HG03575 (cell line): ENCODE measurements at regions not wholly inside any gene's neighbourhood (a gene's known extent, or its start where the extent isn't known, plus 50 kb on each side); places are given as distances from the start of the nearest gene placed in this dataset.

ENCODE experiments used
- ATAC-seq: cut with Tn5 transposase; IDR thresholded peaks from one replicate; pipeline ENCODE4 v1.9.1; 2021; ENCODE audit not compliant: unreplicated experiment, insufficient number of reproducible peaks, low FRiP score; ENCODE audit errors: extremely low read depth

DNA sequence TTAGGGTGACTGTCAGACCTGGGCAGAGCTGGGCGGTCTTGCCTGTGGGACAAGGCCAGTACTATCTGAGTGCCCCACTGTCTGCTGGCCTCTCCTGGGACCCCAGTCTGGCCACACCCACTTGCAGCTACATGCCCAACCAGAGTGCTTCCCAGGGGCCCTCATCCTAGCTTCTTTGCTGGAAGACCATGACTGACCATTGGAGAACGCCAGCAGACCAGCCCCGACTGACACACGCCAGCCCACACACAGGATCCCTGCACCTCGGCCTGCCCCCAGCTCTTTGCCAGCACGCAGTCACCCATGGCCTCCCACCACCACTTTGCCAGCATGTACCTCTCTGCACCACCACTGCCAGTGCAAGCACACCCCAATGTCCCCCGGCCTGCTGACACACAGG is 585.7 kb downstream of the ZNF674 start:
- ATAC-seq, result no peak

DNA sequence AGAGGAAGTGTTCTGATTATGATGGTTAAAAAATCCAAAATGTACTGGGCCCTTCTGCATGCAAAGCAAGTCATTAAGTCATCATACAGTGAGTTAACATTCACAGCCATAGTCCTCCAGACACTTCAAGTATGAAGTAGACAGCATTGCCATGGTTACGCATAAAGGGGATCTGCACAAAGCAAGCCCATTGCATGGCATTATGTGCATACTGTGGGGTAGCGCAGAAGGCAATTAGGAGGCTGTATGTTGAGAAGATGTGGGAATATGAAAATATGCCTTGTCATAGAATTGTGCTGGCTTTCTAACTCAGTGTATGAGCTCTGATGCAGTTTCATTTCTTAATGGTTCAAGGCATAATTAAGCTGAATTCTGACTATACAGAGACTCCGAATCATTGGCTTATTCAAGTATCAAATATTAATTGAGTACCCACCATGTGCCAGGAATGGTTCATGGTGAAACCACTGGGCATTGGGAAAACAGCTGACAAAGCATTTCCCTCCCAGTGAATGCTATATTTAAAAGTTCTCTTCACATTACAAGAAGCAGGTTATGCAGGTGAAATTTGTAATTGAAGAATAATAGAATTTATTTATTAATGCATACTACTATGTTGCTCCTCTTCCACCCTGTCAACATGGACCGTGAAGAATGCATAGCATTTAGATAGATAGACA is 588.9 kb downstream of the ZNF674 start:
- no peak for ATAC-seq

DNA sequence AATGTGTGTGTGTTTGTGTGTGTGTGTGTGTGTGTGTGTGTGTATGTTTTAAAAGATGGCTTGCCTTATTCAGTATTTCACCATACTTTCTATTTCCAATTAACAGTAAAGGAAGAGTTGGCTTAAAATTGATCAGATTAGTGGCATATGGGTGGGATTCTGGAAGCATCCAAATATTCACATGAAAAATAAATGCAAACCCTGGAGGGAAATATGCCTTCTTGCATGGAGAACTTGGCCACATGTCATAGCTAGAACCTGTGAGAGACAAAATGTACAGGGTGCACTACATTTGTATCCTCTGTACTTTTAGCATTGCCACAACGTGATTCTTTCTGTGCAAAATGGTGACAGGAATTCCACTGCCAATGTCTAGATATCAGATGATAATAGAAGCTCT is 589.6 kb downstream of the ZNF674 start:
- ATAC-seq, result no peak

DNA sequence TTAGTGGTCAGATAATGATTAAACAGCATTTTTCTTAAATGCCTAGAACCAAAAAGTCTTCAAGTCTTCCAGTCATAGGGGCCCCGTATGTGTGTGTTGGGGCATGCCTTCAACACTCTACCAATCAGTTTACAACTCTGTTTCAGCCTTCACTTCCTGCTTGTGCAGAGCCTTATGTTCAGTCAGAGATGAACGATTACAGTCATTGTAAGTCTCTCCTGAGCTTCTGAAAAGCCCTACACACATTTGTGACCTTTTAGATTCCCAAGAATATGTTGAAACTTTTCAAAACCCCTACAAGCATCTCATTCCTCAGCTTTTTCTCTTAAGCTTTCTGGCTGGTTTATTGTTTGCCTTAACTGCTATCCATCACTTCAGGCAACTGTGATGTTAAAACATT is 591.2 kb downstream of the ZNF674 start:
- no peak for ATAC-seq

DNA sequence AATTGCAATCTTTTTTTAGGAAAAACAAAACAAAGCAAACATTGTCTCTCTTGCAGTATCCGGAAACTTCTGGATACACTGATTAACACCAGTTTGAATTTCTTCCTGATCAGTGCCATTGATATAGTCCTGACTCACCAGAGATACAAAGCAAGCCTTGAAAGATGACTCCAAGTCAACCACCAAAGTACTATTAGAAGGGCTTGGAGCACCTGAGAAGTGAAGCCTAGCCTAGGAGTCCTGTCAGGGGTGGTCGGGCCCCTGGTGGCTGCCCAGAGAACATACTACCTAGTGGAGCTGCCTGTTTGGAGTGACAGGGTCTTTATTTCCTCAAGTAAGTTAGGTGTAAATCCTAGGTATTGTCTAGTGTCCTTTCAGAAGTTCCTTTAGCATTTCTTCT is 593.2 kb downstream of the ZNF674 start:
- no peak for ATAC-seq

DNA sequence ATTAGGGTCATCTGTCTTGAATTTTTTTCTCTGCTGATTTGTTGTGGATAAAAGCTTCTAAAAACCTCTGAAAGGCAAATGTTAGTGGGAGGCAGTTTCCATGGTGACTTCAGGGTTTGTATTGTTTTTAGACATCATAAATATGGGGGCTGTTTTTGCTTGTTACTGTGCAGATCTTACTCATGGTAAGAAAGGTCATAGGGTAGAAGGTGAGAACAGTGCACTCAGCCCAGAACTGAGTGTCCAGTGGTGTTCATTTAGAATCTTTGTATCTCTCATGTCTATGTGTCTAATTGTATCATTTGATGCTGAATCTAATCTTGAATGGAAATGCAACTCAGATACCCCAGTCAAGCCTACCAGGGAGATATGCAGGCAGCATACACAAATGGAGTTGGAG is 609.8 kb downstream of the ZNF674 start:
- no peak for ATAC-seq

DNA sequence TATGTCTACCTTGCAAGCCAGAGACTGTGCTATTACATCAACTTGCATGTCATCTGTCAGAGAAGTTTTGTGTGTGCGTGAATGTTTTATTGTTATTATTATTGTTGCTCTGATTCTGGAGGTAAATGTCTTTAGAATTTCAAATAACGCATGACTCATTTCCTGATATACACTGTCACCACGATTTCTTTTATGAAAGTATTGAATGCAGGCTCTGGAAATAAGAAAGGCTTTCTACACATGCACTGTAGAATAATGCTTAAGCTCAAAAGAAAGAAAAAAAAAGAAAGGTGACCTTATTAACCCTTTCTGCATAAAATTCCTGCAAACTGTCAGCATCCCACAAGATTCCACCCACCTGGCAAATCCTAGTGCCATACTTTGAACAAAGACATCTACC is 632.9 kb downstream of the ZNF674 start:
- ATAC-seq, result no peak

DNA sequence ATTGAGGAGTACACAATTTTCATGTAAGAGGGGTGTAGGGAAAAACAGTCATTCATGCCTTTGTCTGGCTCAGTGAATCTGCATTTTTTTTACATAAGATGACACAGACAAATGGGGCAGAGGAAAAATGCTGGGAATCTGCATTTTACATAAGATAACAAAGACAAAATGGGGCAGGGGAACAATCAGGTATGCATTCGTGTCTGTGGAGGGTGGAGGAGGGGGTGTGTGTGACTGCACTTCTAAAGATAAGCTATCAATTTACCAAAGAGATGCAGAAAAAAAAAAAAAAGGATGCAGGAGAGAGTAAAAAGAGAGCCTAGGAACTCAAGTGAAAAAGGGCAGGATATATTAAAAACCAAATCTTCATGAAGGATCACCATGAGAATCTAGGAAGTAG is 637.4 kb downstream of the ZNF674 start:
- ATAC-seq, result no peak

DNA sequence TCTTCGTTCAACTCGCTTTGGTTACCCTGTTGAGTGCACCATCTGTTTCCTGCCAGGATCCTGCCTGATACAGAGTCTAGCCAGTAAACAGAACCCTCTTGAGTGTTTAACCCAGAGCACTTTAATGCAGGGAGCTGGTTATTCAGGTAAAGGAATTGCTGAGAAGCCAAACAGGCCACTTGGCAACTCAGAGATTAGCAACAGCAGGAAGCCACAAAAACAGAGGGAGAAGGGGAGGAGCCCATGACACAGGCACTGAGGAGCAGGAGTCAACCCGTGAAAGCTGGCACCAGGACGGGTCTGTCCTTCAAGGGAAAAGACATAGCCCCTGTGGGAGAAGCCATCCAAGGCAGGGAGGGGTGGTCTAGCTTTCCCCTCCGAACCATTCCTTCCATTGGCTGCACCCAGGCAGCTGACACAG is 641.4 kb downstream of the ZNF674 start:
- no peak for ATAC-seq

DNA sequence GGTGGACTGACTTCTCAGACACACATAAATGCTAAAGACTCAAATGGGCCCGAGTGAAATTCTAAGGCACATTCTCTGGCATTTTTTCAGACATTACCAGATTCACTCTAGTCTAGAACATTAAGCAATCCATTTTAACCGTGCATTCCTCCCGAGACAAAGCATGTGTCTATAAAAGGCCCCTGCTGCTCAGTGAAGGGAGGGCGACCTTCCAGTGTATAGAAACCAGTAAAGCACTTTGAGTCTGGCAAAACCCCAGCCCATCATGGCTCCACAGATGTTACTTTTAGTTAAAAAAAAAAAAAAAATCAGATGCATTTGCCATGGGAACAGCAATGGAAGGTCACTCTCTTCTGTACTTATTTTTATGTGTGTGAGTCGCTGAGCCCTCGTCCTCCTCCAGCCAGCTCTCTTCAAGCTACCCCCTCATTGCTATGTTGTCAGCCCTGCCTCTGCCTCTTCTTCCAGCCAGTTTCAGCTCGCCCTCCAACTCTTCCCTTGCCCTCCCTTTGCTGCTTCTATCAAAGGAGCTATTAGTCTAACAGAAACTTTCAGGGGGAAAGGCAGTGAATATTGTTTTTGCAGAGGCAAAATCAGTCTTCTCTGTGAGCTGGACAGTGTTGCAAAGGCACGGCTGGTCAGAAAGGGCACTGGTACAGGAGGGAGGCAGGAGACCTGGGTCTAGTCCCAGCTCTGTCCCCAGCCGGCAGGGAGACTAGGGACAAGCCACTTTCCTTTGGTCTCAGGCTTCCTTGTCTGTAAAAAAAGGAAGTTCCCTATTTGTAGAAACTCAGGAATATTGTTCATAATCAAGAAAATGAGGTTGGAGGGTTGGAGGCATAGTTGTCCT is 644.2 kb downstream of the ZNF674 start:
- ATAC-seq, result no peak

DNA sequence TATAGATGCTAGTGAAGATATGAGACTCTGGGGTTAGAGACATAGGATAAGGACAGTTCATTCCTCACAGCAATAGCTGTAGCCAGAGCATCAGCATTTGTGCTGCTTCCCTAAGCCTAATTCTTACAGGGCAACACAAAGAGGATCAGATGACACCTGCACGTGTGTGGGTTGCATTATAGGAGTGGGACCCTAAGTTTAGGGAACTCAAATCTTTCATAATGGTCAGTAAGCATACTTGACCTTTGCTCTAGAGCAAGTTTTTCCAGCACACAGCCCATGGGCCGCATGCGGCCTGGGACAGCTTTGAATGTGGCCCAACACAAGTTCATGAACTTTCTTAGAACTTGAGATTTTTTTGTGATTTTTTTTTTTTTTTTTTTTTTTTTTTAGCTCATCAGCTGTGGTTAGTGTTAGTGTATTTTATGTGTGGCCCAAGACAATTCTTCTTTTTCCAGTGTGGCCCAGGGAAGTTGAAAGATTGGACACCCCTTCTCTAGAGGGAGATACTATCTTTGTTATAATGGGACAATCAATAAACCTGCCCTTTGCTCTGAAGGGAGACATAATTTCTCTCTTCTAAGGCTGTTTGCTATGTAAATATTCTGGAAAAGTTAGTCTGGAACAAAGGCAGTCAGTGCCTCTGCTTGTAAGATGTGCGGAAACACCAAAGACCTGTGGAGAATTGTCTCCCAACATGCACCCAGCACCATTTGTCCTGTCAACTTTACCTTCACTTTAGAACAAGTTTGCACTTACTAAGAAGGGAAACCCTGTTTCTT is 650.2 kb downstream of the ZNF674 start:
- no peak for ATAC-seq

DNA sequence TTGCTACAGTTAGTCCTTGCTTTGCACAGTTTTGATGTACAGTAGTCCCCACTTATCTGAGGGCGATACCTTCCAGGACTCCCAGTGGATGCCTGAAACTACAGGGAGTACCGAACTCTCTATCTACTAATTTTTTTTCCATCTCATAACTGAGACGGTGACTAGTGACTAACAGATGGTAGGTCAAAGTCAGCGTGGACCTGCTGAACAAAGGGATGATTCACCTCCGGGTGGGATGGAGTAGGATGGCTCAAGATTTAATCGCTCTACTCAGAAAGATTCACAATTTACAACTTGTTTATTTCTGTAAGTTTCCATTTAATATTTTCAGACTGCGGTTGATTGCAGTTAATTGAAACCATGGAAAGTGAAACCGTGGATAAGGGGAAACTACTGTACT is 655.8 kb downstream of the ZNF674 start:
- ATAC-seq, result no peak

DNA sequence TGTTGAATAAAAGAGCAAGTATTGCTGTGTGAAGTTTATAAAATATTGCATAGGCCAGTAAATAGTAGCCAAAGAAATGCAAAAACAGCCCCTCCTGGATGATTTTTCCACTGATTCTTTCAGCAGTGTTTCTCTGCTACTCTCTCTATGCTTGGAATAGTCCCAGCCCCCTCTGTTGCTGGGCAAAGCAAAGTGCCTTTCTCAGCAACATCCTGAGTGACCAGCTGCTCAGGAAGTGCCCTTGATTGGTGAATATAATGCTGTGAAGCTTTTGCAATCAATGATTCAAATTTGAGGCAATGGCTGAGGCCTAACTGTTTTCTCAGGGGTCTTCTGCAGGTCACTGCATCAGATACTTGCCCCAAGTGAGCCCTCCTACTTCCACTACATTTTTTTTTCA is 656.7 kb downstream of the ZNF674 start:
- no peak for ATAC-seq

DNA sequence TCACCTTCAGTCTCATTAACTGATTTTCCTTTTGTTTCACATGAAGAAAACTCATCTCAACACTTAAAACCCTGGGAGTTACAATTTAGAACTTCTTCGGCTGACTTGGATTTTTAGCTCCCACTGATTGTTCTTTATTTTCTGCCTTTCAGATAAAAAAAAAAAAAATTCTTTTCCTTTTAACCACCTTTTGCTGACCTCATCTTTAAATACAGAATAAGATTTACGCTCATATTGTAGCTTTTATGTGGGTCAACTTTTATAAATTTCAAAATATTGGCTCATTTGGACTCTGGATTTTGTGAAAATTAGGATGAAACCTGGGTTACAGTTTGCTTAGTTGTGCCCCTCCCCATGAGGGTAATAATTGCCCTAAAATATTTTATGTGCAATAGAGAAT is 659.3 kb downstream of the ZNF674 start:
- no peak for ATAC-seq

DNA sequence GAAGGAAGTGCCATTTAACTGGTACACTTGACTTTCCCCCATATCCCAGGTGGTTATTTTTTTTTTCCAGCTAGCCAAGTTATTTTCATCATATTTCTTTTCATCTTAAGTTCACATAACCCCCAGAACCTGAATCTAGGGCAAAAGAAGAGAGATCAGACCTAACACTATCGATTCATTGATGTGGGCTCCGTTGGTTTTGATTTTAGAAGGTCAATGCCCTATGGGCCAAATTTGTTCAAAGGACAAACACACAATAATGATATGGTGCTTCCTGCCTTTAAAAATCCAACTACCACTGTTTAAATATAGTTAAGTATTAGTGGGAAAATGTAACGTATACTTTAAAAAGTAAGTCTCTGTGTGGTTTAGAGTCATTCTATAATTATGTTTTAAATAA is 665.7 kb downstream of the ZNF674 start:
- no peak for ATAC-seq

DNA sequence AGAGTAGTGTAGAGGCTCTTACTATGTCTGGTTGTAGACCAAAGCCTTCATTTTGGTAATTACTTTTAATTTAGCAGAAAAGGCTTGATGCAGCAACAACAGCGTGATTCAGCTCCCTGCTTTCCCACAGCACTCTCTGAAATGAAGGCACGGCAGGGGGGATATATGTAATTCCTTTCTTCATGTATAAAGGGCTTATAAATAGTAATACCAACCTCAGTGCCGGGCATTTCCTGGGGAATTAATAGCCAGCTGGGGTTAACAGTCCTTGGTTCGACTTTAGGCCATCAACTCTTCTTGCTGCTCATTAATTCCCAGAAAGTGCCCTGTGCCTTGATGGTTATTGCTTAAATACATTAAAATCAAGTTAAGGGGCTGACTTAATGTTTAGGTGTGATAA is 669.0 kb downstream of the ZNF674 start:
- ATAC-seq, result no peak

DNA sequence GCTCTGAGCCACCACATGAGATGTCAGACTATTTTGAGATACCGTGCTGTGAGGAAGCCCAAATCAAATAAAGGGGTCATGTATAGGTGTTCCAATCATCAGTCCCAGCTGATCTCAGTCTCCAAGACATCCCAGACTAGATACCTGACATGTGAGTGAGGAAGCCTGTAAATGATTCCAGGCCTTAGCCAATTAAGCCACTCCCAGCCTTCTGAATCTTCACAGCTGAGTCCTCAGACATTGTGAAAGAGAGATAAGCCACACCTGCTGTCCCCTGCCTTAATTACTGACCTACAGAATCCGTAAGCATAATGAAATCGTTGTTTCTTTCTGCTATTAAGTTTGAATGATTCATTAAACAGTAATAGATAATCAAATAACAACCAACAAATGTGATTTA is 671.4 kb downstream of the ZNF674 start:
- ATAC-seq, result no peak

DNA sequence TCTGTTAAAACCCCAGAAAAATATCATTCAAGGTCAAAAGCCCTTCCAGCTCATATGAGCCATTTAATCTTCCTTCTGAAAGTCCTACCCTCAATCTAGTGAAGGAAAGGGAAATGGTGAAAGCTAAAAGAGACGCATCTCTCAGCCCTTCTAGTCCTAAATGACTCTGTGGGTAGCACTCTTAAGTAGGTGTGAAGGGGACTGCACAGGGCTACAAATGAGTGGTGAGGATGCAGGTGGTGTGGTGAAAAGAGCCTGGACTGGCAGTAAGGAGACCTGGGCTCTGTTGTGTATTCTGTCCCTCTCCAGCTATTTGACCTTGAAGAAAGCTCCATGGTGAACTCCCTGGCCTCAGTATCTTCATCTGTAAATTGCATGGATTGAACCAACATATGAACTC is 671.8 kb upstream of the DIPK2B start:
- no peak for ATAC-seq

DNA sequence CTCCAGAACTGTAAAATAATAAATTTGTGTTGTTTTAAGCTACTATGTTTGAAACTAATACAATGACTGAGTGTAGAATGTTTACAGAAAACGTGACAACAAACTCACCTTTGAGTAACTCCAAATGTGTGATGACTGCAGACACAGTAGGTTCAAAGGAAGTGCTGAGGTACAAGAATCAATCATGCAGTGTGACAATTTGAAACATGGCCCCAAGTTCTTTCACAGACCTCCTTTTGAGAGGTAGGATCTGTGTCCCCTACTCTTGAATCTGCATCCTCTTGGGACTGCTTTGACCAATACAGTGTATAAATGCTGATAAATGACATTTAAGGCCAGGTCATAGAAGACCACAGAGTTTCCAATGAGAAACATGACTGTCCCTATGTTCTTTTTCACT is 667.7 kb upstream of the DIPK2B start:
- no peak for ATAC-seq

DNA sequence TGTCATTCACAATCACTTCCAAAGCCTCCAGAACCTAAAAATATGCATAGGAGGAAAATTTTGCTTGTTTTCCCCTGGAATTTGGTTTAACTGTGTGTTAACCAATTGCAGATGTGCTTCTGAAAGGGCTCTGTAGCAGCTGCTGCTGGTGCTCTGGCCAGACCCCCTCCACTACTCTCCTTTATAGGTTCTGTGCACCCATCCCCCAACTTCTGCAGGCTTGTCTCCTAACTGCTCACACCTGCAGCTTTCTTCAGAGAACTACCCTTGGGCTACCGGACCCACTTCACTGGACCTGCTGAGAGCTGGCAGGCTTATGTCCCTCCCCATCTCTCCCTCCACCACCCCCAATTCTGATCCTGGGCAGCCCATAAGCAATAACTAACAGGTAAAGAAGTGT is 662.1 kb upstream of the DIPK2B start:
- no peak for ATAC-seq
